Prostate gland (tissue), 2 donors: ENCODE measurements at regions not wholly inside any gene's neighbourhood (a gene's known extent, or its start where the extent isn't known, plus 50 kb on each side); places are given as distances from the start of the nearest gene placed in this dataset.

Source experiments
- CTCF ChIP-seq, 4 experiments: fragments of 200-600 bp in 2 of 4; fragments of 450-650 bp in 2 of 4; sonication (generic) in 2 of 4; IDR thresholded peaks; 1 replicate in 3 of 4; 2 replicates in 1 of 4; pipeline ENCODE4 v1.5.1; 2016 to 2019; ENCODE audit warnings: antibody characterized with exemption in 4 of 4, mild to moderate bottlenecking in 2 of 4, moderate library complexity in 2 of 4
- POLR2A ChIP-seq: fragments of 450-650 bp; IDR thresholded peaks from one replicate; pipeline ENCODE4 v1.6.1; 2016; ENCODE audit warnings: antibody characterized with exemption, mild to moderate bottlenecking
- POLR2AphosphoS5 ChIP-seq: sonication (generic); formaldehyde crosslinking; IDR thresholded peaks from one replicate; pipeline ENCODE4 v1.6.1; 2017; ENCODE audit warnings: antibody characterized with exemption

- TF ChIP-seq CTCF (IDR thresholded peaks at IDR 0.05) (no peak), POLR2A (no peak), POLR2AphosphoS5 (no peak)
Observed at GRCh38 chr4:128663325-128663724, 146.2 kb upstream of the JADE1 start.
